Endothelial cell of umbilical vein (primary cell): ENCODE measurements at regions not wholly inside any gene's neighbourhood (a gene's known extent, or its start where the extent isn't known, plus 50 kb on each side); places are given as distances from the start of the nearest gene placed in this dataset.

Experiments used
- BruUV-seq: library from RNA; stranded (reverse); fragments of 400-500 nt; replicated peaks from 2 replicates; lab custom pipeline; 2021; lab: Mats Ljungman, UMichigan
- CTCF ChIA-PET: fragments of 300-600, 350-600 bp; sonication (Branson Sonifier 250); formaldehyde crosslinking; loops from one replicate; lab custom pipeline; 2021; ENCODE audit warnings: antibody characterized with exemption, inconsistent platforms; lab: Charles Lee
- POLR2A ChIA-PET: fragments of 300-600, 350-600 bp; sonication (Branson Sonifier 250); formaldehyde crosslinking; loops from one replicate; lab custom pipeline; 2021; ENCODE audit warnings: antibody characterized with exemption, inconsistent platforms; lab: Charles Lee
- DNase-seq: peaks from one replicate; pipeline ENCODE4 v3.0.0-alpha.2; 2011; ENCODE audit warnings: low read depth, low spot score
- FAIRE-seq: peaks from 2 replicates; lab custom pipeline; 2011; peaks lifted over from hg19 to GRCh38; lab: Jason Lieb, UNC
- H2AFZ ChIP-seq: 2 replicates; pipeline ENCODE4 v1.6.0; 2012; ENCODE audit warnings: low read depth, low read length, control low read depth, inconsistent platforms
- H3K27ac ChIP-seq: 2 replicates; pipeline ENCODE4 v1.5.1; 2011; ENCODE audit warnings: low read depth, mild to moderate bottlenecking, control low read depth, low read length, moderate library complexity; ENCODE audit not compliant: insufficient read depth
- H3K27me3 ChIP-seq, 2 experiments: 2 replicates each; pipeline versions ENCODE4 v1.6.0 to v1.6.1; 2011; ENCODE audit warnings: low read length in 2 of 2, mixed read lengths in 1 of 2; ENCODE audit not compliant: control insufficient read depth in 2 of 2, insufficient read depth in 2 of 2
- H3K36me3 ChIP-seq, 2 experiments: 2 replicates in 1 of 2; 3 replicates in 1 of 2; pipeline ENCODE4 v1.5.1; 2011; ENCODE audit warnings: low read length in 2 of 2, mild to moderate bottlenecking in 1 of 2, moderate library complexity in 1 of 2; ENCODE audit not compliant: control insufficient read depth in 2 of 2, insufficient read depth in 2 of 2; ENCODE audit errors: extremely low read depth in 1 of 2
- H3K4me1 ChIP-seq: 3 replicates; pipeline ENCODE4 v1.5.1; 2011; ENCODE audit warnings: mild to moderate bottlenecking, low read length; ENCODE audit not compliant: control insufficient read depth, insufficient read depth; ENCODE audit errors: extremely low read depth
- H3K4me2 ChIP-seq: 2 replicates; pipeline ENCODE4 v1.6.1; 2011; ENCODE audit warnings: low read length, control low read depth, mixed read lengths; ENCODE audit not compliant: insufficient read depth
- H3K4me3 ChIP-seq, 3 experiments: fragments of 200-600 bp in 1 of 3; sonication (generic), shearing (Covaris generic) in 1 of 3; replicated peaks in 1 of 3; 2 replicates each; pipeline ENCODE4 v1.5.1; 2011 to 2016; ENCODE audit warnings: control low read depth in 3 of 3, low read length in 3 of 3, mild to moderate bottlenecking in 2 of 3, inconsistent platforms in 1 of 3, low read depth in 1 of 3, moderate library complexity in 1 of 3; ENCODE audit not compliant: insufficient read depth in 1 of 3
- H3K79me2 ChIP-seq: 2 replicates; pipeline ENCODE4 v1.6.0; 2012; ENCODE audit warnings: low read length, inconsistent platforms; ENCODE audit not compliant: control insufficient read depth, insufficient read depth
- H3K9ac ChIP-seq: replicated peaks from 2 replicates; pipeline ENCODE3; 2011; ENCODE audit warnings: low read length, control low read depth; ENCODE audit not compliant: insufficient read depth; ENCODE audit errors: extremely low read depth
- H3K9me1 ChIP-seq: replicated peaks from 3 replicates; pipeline ENCODE4 v1.6.0; 2011; ENCODE audit warnings: mild to moderate bottlenecking, low read length; ENCODE audit not compliant: control insufficient read depth, insufficient read depth; ENCODE audit errors: extremely low read depth
- H3K9me3 ChIP-seq: replicated peaks from 2 replicates; pipeline ENCODE4 v1.5.1; 2012; ENCODE audit warnings: low read length, inconsistent platforms; ENCODE audit not compliant: control insufficient read depth, insufficient read depth
- H4K20me1 ChIP-seq: replicated peaks from 2 replicates; pipeline ENCODE3; 2011; ENCODE audit warnings: mild to moderate bottlenecking, low read length; ENCODE audit not compliant: control insufficient read depth, insufficient read depth; ENCODE audit errors: extremely low read depth
- CTCF ChIP-seq, 2 donors: IDR thresholded peaks; 1 replicate in 1 of 2; 2 replicates in 1 of 2; pipeline ENCODE4 v1.5.1; 2011; ENCODE audit warnings: low read length in 2 of 2, mild to moderate bottlenecking in 2 of 2, moderate library complexity in 2 of 2, control low read depth in 1 of 2, inconsistent platforms in 1 of 2, low read depth in 1 of 2; ENCODE audit not compliant: insufficient read depth in 1 of 2; ENCODE audit errors: extremely low read depth in 1 of 2
- EZH2 ChIP-seq: IDR thresholded peaks from 2 replicates; pipeline ENCODE4 v1.6.1; 2012; ENCODE audit warnings: borderline replicate concordance, low read depth, mild to moderate bottlenecking, moderate library complexity, low read length, inconsistent platforms; ENCODE audit not compliant: severe bottlenecking
- FOS ChIP-seq: IDR thresholded peaks from 2 replicates; pipeline ENCODE4 v1.6.1; 2011; ENCODE audit warnings: mild to moderate bottlenecking, low read length, moderate library complexity, borderline replicate concordance; ENCODE audit not compliant: insufficient read depth
- GATA2 ChIP-seq: IDR thresholded peaks from 2 replicates; pipeline ENCODE4 v1.7.0; 2011; ENCODE audit warnings: low read depth, mild to moderate bottlenecking, moderate library complexity, mixed read lengths, low read length; ENCODE audit not compliant: insufficient read length, insufficient read depth
- JUN ChIP-seq: IDR thresholded peaks from 2 replicates; pipeline ENCODE4 v1.6.1; 2011; ENCODE audit warnings: borderline replicate concordance, low read depth; ENCODE audit not compliant: insufficient read length, insufficient read depth
- MYC ChIP-seq: IDR thresholded peaks from one replicate; pipeline ENCODE4 v1.6.1; 2011; ENCODE audit warnings: mild to moderate bottlenecking, low read depth, low read length
- POLR2A ChIP-seq: IDR thresholded peaks from 2 replicates; pipeline ENCODE4 v1.6.1; 2012; ENCODE audit warnings: low read depth, mild to moderate bottlenecking, control low read depth, low read length
- POLR2AphosphoS5 ChIP-seq: IDR thresholded peaks from 2 replicates; pipeline ENCODE4 v1.6.1; 2012; ENCODE audit warnings: low read depth, mild to moderate bottlenecking, control low read depth, low read length, moderate library complexity; ENCODE audit not compliant: insufficient read depth
- dilution Hi-C: fragments of 300-500 bp; cut with MboI; formaldehyde crosslinking; loops from one replicate; pipeline ENCODE4 v1.15.0; 2019; ENCODE audit warnings: low sequenced_read_pairs; ENCODE audit not compliant: extremely low pct_ligation_motif_present
- intact Hi-C: fragments of 100-400 bp; cut with micrococcal nuclease; formaldehyde crosslinking; loops from one replicate; pipeline ENCODE4 v1.10.0; 2022
- TF ChIP-seq, protein P1 (sequence below): IDR thresholded peaks from 2 replicates; pipeline ENCODE4 v1.6.1; 2011; ENCODE audit not compliant: insufficient read depth, insufficient read length

GRCh38 chr1:116208136-116208535 is 96.9 kb downstream of the MAB21L3 start:
- Histone ChIP-seq H3K9me1 (no peaks in the 10 kb centered on the region), H4K20me1 (no peaks in the 10 kb centered on the region), H3K27ac (no peak overlapping the region), H3K4me1 (no peaks in the 10 kb centered on the region), H2AFZ (no peak overlapping the region), H3K36me3 (no peaks in the 10 kb centered on the region), H3K9ac (no peak overlapping the region), H3K4me3 (no peak overlapping the region), H3K4me2 (no peak overlapping the region), H3K9me3 (no peaks in the 10 kb centered on the region), H3K27me3 (peaks cover 0 to 2% of the 10 kb centered on the region in 2 experiments), H3K79me2 (no peaks in the 10 kb centered on the region)
- BruUV-seq: no TSS peak
- CTCF ChIA-PET: no interaction called here
- DNase-seq: no peak
- FAIRE-seq: no peak
- no peak for TF ChIP-seq FOS
- no peak for TF ChIP-seq MYC
- TF ChIP-seq GATA2: no peak
- TF ChIP-seq EZH2: no peak
- TF ChIP-seq POLR2A: no peak
- no peak for TF ChIP-seq JUN
- TF ChIP-seq POLR2AphosphoS5: no peak
- TF ChIP-seq, protein P1, sequence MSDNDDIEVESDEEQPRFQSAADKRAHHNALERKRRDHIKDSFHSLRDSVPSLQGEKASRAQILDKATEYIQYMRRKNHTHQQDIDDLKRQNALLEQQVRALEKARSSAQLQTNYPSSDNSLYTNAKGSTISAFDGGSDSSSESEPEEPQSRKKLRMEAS: no peak
- TF ChIP-seq CTCF (IDR thresholded peaks at IDR 0.05; ENCODE audit: extremely low read depth in 1 of 2, insufficient read depth in 1 of 2, low read depth in 1 of 2, low read length in 2 of 2): no peak
- POLR2A ChIA-PET: no interaction called here
- dilution Hi-C loops (no loop called here), intact Hi-C loops (no loop called here)
